ENCODE measurements at regions not wholly inside any gene's neighbourhood (a gene's known extent, or its start where the extent isn't known, plus 50 kb on each side); places are given as distances from the start of the nearest gene placed in this dataset.

DNA sequence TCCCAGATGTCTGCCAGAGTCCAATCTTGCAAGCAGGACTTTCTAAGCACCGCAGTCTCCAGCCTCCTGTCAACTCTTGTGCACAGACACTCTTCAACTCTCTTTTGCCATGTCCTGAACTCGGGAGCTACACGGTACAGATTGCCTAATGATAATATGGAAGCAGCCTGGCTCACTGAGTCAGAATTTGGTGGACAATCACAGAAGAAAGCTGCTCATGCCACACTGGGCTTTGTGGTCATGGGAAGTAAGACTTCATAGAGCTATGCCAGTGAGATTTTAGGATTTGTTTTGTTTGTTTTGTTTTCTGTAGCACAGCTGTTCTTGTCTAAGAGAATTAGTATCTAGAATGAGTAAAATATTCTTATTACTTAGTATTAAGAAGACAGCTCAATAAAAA, 144.1 kb upstream of the PRSS58 start:
- no TSS peak for BruUV-seq (replicated peaks)
- no peak overlapping the region for H2AFZ ChIP-seq (ENCODE audit: low read depth, low read length, poor library complexity, severe bottlenecking)

DNA sequence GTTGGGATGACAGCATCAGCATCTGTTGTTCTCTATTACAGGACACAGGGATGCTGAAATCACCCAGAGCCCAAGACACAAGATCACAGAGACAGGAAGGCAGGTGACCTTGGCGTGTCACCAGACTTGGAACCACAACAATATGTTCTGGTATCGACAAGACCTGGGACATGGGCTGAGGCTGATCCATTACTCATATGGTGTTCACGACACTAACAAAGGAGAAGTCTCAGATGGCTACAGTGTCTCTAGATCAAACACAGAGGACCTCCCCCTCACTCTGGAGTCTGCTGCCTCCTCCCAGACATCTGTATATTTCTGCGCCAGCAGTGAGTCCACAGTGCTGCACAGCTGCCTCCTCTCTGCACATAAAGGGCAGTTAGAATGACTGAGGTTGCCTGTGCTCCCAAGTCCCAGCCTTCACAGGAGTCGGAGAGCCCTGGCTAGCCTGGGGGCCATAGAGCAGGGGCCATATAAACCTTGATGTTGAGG, 142.2 kb upstream of the PRSS58 start:
- POLR2A ChIA-PET = no interaction called here
- BruUV-seq (replicated peaks) = no TSS peak
- ATAC-seq (no peak), DNase-seq (ENCODE audit: low read depth, low spot score) (no peak)
- Histone ChIP-seq H3K27ac (ENCODE audit: low read depth, low read length) (no peak overlapping the region), H3K4me2 (ENCODE audit: low read length) (no peak overlapping the region), H3K9me2 (ENCODE audit: insufficient read depth) (no peaks in the 10 kb centered on the region), H3K4me3 (replicated peaks in 1 of 2; ENCODE audit: low read depth in 1 of 2, low read length in 2 of 2) (no peak overlapping the region), H2AFZ (ENCODE audit: low read depth, low read length, poor library complexity, severe bottlenecking) (no peak overlapping the region), H3K27me3 (ENCODE audit: insufficient read depth, low read length) (peaks cover 18% of the 10 kb centered on the region; the same call in 1 of the 2 replicates), H3K9me3 (ENCODE audit: control insufficient read depth in 1 of 2, insufficient read depth in 1 of 2, low read depth in 1 of 2, low read length in 2 of 2) (no peaks in the 10 kb centered on the region), H3K9ac (ENCODE audit: low read length) (no peak overlapping the region), H3K36me3 (ENCODE audit: control insufficient read depth in 1 of 2, insufficient read depth in 2 of 2, low read length in 2 of 2) (no peaks in the 10 kb centered on the region), H3K4me1 (ENCODE audit: control insufficient read depth in 1 of 2, insufficient read depth in 2 of 2, low read length in 2 of 2) (no peaks in the 10 kb centered on the region), H3K79me2 (ENCODE audit: insufficient read depth, low read length) (no peaks in the 10 kb centered on the region), H4K20me1 (ENCODE audit: insufficient read depth) (no peaks in the 10 kb centered on the region)
- RAD21 ChIA-PET (ENCODE audit: low non-redundant PET in 1 of 2, low total read pairs in 2 of 2, uncharacterized antibody in 2 of 2, unreplicated experiment in 2 of 2) = no interaction called here
- CTCF ChIA-PET = no interaction called here
- intact Hi-C loops (cut with micrococcal nuclease) = no loop called here
- TF ChIP-seq EZH2 (IDR thresholded peaks at IDR 0.05) (no peak), SP1 (IDR thresholded peaks at IDR 0.05; ENCODE audit: low read depth) (no peak), ZFX (IDR thresholded peaks at IDR 0.05) (no peak), JUND (IDR thresholded peaks at IDR 0.05) (no peak)
- TF ChIP-seq, protein P1, sequence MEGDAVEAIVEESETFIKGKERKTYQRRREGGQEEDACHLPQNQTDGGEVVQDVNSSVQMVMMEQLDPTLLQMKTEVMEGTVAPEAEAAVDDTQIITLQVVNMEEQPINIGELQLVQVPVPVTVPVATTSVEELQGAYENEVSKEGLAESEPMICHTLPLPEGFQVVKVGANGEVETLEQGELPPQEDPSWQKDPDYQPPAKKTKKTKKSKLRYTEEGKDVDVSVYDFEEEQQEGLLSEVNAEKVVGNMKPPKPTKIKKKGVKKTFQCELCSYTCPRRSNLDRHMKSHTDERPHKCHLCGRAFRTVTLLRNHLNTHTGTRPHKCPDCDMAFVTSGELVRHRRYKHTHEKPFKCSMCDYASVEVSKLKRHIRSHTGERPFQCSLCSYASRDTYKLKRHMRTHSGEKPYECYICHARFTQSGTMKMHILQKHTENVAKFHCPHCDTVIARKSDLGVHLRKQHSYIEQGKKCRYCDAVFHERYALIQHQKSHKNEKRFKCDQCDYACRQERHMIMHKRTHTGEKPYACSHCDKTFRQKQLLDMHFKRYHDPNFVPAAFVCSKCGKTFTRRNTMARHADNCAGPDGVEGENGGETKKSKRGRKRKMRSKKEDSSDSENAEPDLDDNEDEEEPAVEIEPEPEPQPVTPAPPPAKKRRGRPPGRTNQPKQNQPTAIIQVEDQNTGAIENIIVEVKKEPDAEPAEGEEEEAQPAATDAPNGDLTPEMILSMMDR (IDR thresholded peaks at IDR 0.05 in 2 of 3, conservative IDR thresholded peaks at IDR 0.05 in 1 of 3; ENCODE audit: borderline replicate concordance in 1 of 3, insufficient read depth in 1 of 3, low read depth in 2 of 3, low read length in 2 of 3) = no peak
- TF ChIP-seq, protein P2, sequence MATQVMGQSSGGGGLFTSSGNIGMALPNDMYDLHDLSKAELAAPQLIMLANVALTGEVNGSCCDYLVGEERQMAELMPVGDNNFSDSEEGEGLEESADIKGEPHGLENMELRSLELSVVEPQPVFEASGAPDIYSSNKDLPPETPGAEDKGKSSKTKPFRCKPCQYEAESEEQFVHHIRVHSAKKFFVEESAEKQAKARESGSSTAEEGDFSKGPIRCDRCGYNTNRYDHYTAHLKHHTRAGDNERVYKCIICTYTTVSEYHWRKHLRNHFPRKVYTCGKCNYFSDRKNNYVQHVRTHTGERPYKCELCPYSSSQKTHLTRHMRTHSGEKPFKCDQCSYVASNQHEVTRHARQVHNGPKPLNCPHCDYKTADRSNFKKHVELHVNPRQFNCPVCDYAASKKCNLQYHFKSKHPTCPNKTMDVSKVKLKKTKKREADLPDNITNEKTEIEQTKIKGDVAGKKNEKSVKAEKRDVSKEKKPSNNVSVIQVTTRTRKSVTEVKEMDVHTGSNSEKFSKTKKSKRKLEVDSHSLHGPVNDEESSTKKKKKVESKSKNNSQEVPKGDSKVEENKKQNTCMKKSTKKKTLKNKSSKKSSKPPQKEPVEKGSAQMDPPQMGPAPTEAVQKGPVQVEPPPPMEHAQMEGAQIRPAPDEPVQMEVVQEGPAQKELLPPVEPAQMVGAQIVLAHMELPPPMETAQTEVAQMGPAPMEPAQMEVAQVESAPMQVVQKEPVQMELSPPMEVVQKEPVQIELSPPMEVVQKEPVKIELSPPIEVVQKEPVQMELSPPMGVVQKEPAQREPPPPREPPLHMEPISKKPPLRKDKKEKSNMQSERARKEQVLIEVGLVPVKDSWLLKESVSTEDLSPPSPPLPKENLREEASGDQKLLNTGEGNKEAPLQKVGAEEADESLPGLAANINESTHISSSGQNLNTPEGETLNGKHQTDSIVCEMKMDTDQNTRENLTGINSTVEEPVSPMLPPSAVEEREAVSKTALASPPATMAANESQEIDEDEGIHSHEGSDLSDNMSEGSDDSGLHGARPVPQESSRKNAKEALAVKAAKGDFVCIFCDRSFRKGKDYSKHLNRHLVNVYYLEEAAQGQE (IDR thresholded peaks at IDR 0.05; ENCODE audit: low read depth) = no peak
- TF ChIP-seq, protein P3, sequence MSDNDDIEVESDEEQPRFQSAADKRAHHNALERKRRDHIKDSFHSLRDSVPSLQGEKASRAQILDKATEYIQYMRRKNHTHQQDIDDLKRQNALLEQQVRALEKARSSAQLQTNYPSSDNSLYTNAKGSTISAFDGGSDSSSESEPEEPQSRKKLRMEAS (IDR thresholded peaks at IDR 0.05) = no peak

More for the DNA sequence above, 144.1 kb upstream of the PRSS58 start:
- RAD21 ChIA-PET (ENCODE audit: low non-redundant PET in 1 of 2, low total read pairs in 2 of 2, uncharacterized antibody in 2 of 2, unreplicated experiment in 2 of 2) = no interaction called here
- DNase-seq (ENCODE audit: low read depth, low spot score) (no peak), ATAC-seq (no peak)
- CTCF ChIA-PET = no interaction called here
- Histone ChIP-seq H3K4me3 (replicated peaks in 1 of 2; ENCODE audit: low read depth in 1 of 2, low read length in 2 of 2) (no peak overlapping the region), H3K9me3 (ENCODE audit: control insufficient read depth in 1 of 2, insufficient read depth in 1 of 2, low read depth in 1 of 2, low read length in 2 of 2) (no peaks in the 10 kb centered on the region), H3K9ac (ENCODE audit: low read length) (no peak overlapping the region), H3K79me2 (ENCODE audit: insufficient read depth, low read length) (no peaks in the 10 kb centered on the region), H3K4me1 (ENCODE audit: control insufficient read depth in 1 of 2, insufficient read depth in 2 of 2, low read length in 2 of 2) (no peaks in the 10 kb centered on the region), H3K27ac (ENCODE audit: low read depth, low read length) (no peak overlapping the region), H3K9me2 (ENCODE audit: insufficient read depth) (no peaks in the 10 kb centered on the region), H4K20me1 (ENCODE audit: insufficient read depth) (no peaks in the 10 kb centered on the region), H3K4me2 (ENCODE audit: low read length) (no peak overlapping the region), H3K36me3 (ENCODE audit: control insufficient read depth in 1 of 2, insufficient read depth in 2 of 2, low read length in 2 of 2) (no peaks in the 10 kb centered on the region), H3K27me3 (ENCODE audit: insufficient read depth, low read length) (peaks cover 18% of the 10 kb centered on the region; the same call in 1 of the 2 replicates)
- POLR2A ChIA-PET = no interaction called here
- intact Hi-C loops (cut with micrococcal nuclease) = no loop called here
- TF ChIP-seq YY1 (IDR thresholded peaks at IDR 0.05; ENCODE audit: extremely low read depth, insufficient replicate concordance, low read depth, low read length) = no peak
- TF ChIP-seq, protein P2 (IDR thresholded peaks at IDR 0.05; ENCODE audit: low read depth) = no peak

Measured in HCT116 (cell line).